Heart left ventricle (tissue), 13 donors: ENCODE measurements at regions not wholly inside any gene's neighbourhood (a gene's known extent, or its start where the extent isn't known, plus 50 kb on each side); places are given as distances from the start of the nearest gene placed in this dataset.

Experiments used
- CTCF ChIP-seq, 12 donors: fragments of 200-600 bp; sonication (generic) in 4 of 12; IDR thresholded peaks; one replicate each; pipeline versions ENCODE4 v1.5.0 to v1.8.0; 2018 to 2022; ENCODE audit warnings: antibody characterized with exemption in 12 of 12, mild to moderate bottlenecking in 5 of 12
- POLR2A ChIP-seq, 2 donors: fragments of 450-650 bp; IDR thresholded peaks; one replicate each; pipeline ENCODE4 v1.6.1; 2017; ENCODE audit warnings: antibody characterized with exemption in 2 of 2, mild to moderate bottlenecking in 2 of 2, moderate library complexity in 2 of 2
- donor health status: ischemic (EF 13 %, LVEDD 7.1; RV severe dilation, severe dysfunction).
- donor health status: DM: no; HTN: yes; CAD: no.
- donor health status: DM: no; HTN: no; CAD: no.
- donor health status: ischemic (EF 25% LVEDD 6.9; RV normal size, moderate dysfunction).
- donor health status: ischemic (EF 25% LVEDD 5.7; RV mildly dilated, moderate dysfunction).
- donor health status: ischemic (EF 35%, LVEDD 5.7; RV mildly dilated, moderate dysfunction).
- donor health status: nonischemic (EF 11% LVEDD 7.7; RV severe dilation, severe dysfunction).
- donor health status: DM: yes; HTN: yes; CAD: no.
- donor health status: PGD.
- donor health status: ischemic (EF 29% LVEDD 5.4; RV normal size, mild dysfunction).
- donor health status: nonischemic (EF 23%, LVEDD 6.1; RV moderate dilation, normal function).

GRCh38 chr6:102981490-102982015 lies 1588.0 kb downstream of the GRIK2 start:
- TF ChIP-seq CTCF (IDR thresholded peaks at IDR 0.05) (no peak), POLR2A (IDR thresholded peaks at IDR 0.05) (no peak)
